Hepatic stellate cell (primary cell): ENCODE measurements at regions not wholly inside any gene's neighbourhood (a gene's known extent, or its start where the extent isn't known, plus 50 kb on each side); places are given as distances from the start of the nearest gene placed in this dataset.
"Not testable (repeated sequence)": the region's sequence is repeated elsewhere in the genome, so short reads cannot be mapped to it uniquely, and the experiment has no call there.

Experiments used
- DNase-seq: peaks from one replicate; pipeline ENCODE4 v3.0.0; 2011; ENCODE audit warnings: low spot score

DNA sequence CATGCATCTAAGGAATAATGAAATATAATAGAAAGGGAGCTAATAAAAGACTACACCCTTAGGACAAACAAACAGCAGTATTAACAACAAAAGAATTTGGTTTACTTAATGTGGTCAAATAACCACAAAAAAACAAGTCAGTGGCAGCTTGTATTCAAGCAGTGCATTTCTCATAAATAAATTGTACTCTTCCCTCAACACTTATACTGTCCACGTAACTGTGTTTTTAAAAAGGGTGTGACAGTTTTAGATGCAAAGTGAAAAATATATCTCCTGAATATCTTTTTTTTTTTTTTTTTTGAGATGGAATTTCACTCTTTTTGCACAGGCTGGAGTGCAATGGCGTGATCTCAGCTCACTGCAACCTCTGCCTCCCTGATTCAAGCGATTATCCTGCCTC, 698.2 kb upstream of the CADM2 start:
- no peak for DNase-seq

DNA sequence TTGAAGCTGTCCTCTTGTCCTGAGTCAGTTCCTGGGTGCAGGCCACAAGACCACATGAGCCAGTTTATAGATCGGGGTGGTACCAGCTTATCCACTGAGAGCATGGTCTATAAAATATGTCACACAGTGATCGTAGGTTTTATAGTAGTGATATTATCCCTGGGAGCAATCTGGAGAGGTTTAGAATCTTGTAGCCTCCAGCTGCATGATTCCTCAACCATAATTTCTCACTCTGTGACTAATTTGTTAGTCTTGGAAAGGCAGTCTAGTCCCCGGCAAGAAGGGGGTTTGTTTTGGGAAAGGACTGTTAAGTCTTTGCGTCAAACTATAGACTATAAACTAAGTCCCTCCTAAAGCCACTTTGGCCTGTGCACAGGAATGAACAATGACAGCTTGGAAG, 693.0 kb upstream of the CADM2 start:
- DNase-seq, result no peak

DNA sequence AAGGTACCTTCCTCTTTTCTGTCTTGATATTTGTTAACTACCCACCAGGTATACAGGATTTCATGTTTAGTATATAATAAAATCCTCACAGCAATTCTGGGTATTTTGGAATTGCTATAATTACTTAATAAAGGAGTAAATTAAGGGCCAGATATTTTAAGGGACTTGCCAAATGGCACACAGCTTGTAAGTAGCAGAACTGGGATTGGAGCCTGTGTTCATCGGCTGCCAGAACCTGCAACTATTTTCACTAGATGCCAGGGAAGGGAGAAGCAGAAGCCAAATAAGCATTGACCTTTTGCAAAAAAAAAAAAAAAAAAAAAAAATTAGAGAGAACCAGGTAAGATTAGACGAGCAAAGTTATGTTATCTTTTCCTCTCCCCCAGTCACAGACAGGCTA, 683.3 kb upstream of the CADM2 start:
- no peak for DNase-seq

DNA sequence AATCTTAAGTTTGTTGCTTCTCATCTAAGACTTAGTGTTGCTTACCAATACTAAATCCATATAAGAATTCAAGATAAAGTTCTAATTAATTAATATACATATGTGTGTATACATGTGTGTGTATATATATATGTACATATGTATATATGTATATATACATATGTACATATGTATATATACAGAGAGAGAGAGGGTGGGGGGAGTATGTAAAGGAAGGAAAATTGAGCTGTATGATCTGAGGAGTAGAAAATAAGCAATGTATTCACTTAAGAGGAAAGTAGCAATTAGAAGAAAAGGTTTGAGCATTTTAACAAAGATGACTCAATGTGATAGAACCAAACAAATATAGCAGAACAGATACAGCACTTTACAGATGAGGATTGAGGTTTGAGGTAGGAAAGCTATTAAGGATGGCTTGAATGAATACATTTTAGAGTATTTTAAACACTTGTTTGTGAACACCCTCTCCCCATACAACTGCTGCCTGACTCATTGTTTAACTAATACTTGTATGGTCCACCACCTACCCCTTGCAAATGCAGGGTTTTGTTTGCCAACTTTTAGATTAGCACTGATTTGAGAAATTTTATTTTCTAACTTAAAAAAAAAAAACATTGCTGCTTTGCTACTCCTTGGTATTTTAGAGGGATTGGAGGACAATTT, 681.1 kb upstream of the CADM2 start:
- DNase-seq, result no peak

DNA sequence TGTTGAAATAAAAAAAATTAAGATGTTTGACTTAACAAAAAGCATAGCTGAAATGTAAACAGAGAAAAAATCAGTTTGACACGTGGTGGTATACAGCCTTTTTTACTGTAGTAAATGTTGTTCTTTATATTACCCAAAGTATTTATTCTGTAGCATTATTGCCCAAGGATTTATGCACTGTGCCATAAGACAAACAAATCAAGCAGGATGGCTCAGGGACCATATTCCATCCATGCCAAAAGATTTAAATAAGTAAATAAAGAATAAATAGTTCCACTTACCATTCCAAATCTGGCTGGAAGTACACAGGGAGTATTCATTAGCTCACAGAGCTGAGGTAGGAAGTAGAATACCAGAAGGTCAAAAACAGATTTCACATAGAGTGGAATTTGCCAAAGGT, 666.7 kb upstream of the CADM2 start:
- no peak for DNase-seq

DNA sequence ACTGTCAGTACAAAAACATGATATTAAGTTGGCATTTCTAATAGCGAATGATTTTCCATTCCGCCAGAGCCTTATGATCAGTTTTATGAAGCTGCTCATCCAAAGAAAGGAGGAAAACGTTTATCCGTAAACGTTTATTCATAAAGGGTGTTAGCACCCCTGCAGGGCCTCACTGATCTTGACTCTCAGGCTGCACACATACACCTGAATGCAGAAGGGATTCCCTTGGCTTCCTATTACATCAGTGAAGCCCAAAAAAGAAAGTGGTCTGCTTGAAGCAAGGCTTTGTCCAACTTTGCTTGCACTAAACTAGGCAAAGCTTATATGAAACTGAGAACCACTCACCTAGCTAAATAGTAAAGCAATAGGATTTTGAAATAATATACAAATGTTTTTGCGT, 659.5 kb upstream of the CADM2 start:
- DNase-seq, result no peak

DNA sequence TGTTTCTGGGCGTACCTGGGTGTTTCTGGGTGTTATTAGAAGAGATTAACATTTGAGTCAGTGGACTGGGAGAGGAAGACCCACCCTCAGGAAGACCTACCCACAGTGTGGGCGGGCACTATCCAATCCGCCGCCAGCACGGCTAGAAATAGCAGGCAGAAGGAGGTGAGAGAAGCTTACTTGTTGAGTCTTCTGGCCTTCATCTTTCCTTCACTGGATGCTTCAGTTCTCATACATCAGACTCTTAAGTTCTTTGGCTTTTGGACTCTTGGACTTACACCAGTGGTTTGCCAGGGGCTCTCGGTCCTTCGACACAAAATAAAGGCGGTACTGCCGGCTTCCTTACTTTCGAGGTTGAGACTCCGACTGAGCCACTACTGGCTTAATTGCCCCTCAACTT, 654.6 kb upstream of the CADM2 start:
- no peak for DNase-seq

DNA sequence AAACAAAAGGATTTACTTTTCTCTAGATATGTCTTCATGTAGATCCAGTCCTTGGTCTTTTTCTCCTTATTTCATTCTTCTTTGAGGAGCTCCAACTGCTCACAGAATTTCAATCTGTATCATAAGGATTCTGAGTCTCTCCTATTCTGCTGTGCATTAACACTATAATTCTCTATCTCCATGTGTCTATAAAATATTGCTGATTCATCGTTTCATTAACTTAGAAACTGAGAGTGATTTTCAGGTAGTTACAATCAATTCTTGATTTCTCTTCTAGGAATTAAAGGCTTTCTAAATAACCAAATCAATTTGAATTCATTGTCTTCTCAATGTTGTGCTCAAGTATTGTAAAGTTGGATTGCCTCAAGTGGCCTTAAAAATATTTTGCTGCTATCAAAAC, 651.5 kb upstream of the CADM2 start:
- no peak for DNase-seq

DNA sequence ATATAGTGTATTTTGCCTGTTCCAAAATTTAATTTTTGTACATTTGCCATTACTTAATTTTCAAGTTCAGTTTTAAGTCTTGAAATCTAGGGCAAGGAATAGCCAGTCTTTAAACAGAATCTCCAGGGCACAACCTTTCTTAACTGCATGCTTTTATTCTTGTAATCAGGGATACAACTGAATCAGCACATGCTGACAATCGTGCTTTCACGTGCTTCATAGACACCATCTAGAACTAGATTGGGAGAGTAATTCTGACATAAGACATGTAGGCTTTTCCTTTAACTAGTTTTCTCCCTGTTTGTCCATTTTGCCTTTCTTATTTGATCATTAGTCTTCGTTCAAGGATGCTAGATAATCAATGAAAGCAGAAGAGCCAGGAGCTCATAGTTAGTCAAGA, 650.4 kb upstream of the CADM2 start:
- no peak for DNase-seq

DNA sequence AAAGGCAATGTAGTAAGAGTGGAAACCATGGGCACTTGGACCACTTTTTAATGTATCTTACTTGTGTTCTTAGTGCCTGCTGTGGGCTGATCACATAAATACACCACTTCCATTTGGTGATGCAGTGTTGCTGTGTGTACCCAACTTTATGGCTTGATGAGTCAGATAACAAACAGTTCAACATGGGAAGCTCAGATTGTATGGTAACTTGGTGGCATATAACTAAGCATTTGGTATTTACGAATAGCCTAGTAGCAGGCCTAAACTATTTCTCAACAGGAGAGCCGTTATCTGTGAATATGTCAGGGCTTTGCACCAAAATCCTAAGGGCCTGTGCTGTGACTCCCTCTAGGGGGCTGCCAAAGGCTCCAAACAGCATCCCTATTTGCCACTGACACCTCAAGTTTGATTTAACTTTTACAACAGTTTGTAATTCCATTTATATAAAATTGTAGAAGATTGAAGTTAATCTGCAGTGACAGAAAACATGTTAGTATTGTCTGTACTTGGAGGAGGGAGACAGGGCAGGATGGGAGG, 640.4 kb upstream of the CADM2 start:
- DNase-seq, result no peak

DNA sequence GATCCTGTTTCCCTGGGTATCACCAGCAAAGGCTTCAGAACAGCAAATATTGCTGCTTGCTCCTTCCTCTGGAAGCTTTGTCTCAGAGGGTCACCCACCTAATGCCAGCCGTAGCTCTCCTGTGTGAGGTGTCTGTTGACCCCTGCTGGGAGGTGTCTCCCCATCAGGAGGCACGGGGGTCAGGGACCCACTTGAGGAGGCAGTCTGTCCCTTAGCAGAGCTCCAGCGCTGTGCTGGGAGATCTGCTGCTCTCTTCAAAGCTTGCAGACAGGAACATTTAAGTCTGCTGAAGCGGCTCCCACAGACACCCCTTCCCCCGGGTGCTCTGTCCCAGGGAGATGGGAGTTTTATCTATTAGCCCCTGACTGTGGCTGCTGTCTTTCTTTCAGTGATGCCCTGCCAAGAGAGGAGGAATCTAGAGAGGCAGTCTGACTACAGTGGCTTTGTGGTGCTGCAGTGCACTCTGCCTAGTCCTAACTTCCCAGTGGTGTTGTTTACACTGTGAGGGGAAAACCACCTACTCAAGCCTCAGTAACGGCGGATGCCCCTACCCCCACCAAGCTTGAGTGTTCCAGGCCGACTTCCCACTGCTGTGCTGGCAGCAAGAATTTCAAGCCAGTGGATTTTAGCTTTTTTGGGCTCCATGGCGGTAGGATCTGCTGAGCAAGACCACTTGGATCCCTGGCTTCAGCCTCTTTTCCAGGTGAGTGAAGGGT, 593.1 kb upstream of the CADM2 start:
- not testable (repeated sequence) for DNase-seq
